Hepatocyte (in vitro differentiated cells): ENCODE measurements at regions not wholly inside any gene's neighbourhood (a gene's known extent, or its start where the extent isn't known, plus 50 kb on each side); places are given as distances from the start of the nearest gene placed in this dataset.
A peak's percentile ranks its signal among the peaks of the same experiment; 100 is the strongest.

Experiments used
- DNase-seq: peaks from one replicate; pipeline ENCODE4 v3.0.0-alpha.2; 2016; ENCODE audit warnings: low spot score
- H2AFZ ChIP-seq: fragments of 200-600 bp; sonication (generic); 2 replicates; pipeline ENCODE4 v1.6.0; 2016; ENCODE audit warnings: antibody characterized with exemption, mild to moderate bottlenecking
- H3K27ac ChIP-seq: fragments of 200-600 bp; sonication (generic); 2 replicates; pipeline ENCODE4 v1.5.1; 2016; ENCODE audit warnings: mild to moderate bottlenecking
- H3K27me3 ChIP-seq: fragments of 200-600 bp; sonication (generic); 2 replicates; pipeline ENCODE4 v1.6.1; 2016
- H3K36me3 ChIP-seq: fragments of 200-600 bp; sonication (generic); replicated peaks from 2 replicates; pipeline ENCODE4 v1.5.1; 2016; ENCODE audit warnings: low read depth; ENCODE audit not compliant: insufficient read depth
- H3K4me1 ChIP-seq: fragments of 200-600 bp; sonication (generic); 2 replicates; pipeline ENCODE4 v1.5.1; 2016; ENCODE audit warnings: mild to moderate bottlenecking, moderate library complexity; ENCODE audit not compliant: insufficient read depth
- H3K4me2 ChIP-seq: fragments of 200-600 bp; sonication (generic); 2 replicates; pipeline ENCODE4 v1.6.0; 2016
- H3K4me3 ChIP-seq: fragments of 200-600 bp; sonication (generic); 2 replicates; pipeline ENCODE4 v1.5.1; 2016; ENCODE audit warnings: mild to moderate bottlenecking
- H3K79me2 ChIP-seq: fragments of 200-600 bp; sonication (generic); 2 replicates; pipeline ENCODE4 v1.6.0; 2017; ENCODE audit warnings: mild to moderate bottlenecking
- H3K9me2 ChIP-seq: fragments of 200-600 bp; sonication (generic); replicated peaks from 2 replicates; pipeline ENCODE4 v1.6.0; 2017; ENCODE audit warnings: mild to moderate bottlenecking; ENCODE audit not compliant: insufficient read depth
- H3K9me3 ChIP-seq: fragments of 200-600 bp; sonication (generic); 2 replicates; pipeline ENCODE4 v1.5.1; 2016; ENCODE audit warnings: low read depth, mild to moderate bottlenecking
- H4K20me1 ChIP-seq: fragments of 200-600 bp; sonication (generic); 2 replicates; pipeline ENCODE4 v1.6.0; 2016; ENCODE audit warnings: mild to moderate bottlenecking; ENCODE audit not compliant: insufficient read depth, poor library complexity, severe bottlenecking
- CTCF ChIP-seq: fragments of 200-600 bp; sonication (generic); IDR thresholded peaks from 2 replicates; pipeline ENCODE4 v1.5.1; 2016; ENCODE audit warnings: antibody characterized with exemption, mild to moderate bottlenecking; ENCODE audit not compliant: poor library complexity
- EZH2 ChIP-seq: fragments of 200-600 bp; sonication (generic); IDR thresholded peaks from 2 replicates; pipeline ENCODE4 v1.6.1; 2016; ENCODE audit warnings: antibody characterized with exemption, mild to moderate bottlenecking, borderline replicate concordance
- EZH2phosphoT487 ChIP-seq: fragments of 200-600 bp; sonication (generic); IDR thresholded peaks from one replicate; pipeline ENCODE4 v1.6.1; 2018; ENCODE audit warnings: antibody characterized with exemption, mild to moderate bottlenecking, low read depth, moderate library complexity; ENCODE audit not compliant: unreplicated experiment, severe bottlenecking
- WGBS: methylation state at CpG from one replicate; pipeline ENCODE4 v1.1.6; 2016; ENCODE audit warnings: low lambda C conversion rate; ENCODE audit errors: missing lambda C conversion rate; 5-methylcytosine and 5-hydroxymethylcytosine counted together

- Histone ChIP-seq H3K9me2 (no peaks in the 10 kb centered on the region), H3K79me2 (no peaks in the 10 kb centered on the region), H3K4me3 (no peak overlapping the region), H2AFZ (no peak overlapping the region), H4K20me1 (no peaks in the 10 kb centered on the region), H3K4me2 (no peak overlapping the region), H3K36me3 (no peaks in the 10 kb centered on the region), H3K9me3 (no peaks in the 10 kb centered on the region), H3K27me3 (no peaks in the 10 kb centered on the region), H3K4me1 (no peaks in the 10 kb centered on the region), H3K27ac (no peak overlapping the region)
- no peak for DNase-seq
- TF ChIP-seq EZH2, result no peak
- TF ChIP-seq CTCF, result no peak
- no peak for TF ChIP-seq EZH2phosphoT487
- WGBS, result 94% methylated on average over 1 of the region's 1 CpG
Observed at GRCh38 chr6:144479991-144480390, 194.9 kb downstream of the UTRN start.

- no peaks in the 10 kb centered on the region for H3K79me2 ChIP-seq
- H3K9me3 ChIP-seq, result no peaks in the 10 kb centered on the region
- no peaks in the 10 kb centered on the region for H3K9me2 ChIP-seq
- no peaks in the 10 kb centered on the region for H4K20me1 ChIP-seq
- H3K36me3 ChIP-seq, result no peaks in the 10 kb centered on the region
- H3K4me3 ChIP-seq, result no peak overlapping the region
- TF ChIP-seq EZH2 (no peak), EZH2phosphoT487 (no peak), CTCF (no peak)
- H3K4me2 ChIP-seq, result no peak overlapping the region
- H3K27ac ChIP-seq, result no peak overlapping the region
- H3K27me3 ChIP-seq, result no peaks in the 10 kb centered on the region
- H2AFZ ChIP-seq, result no peak overlapping the region
- DNase-seq, result no peak
- no peaks in the 10 kb centered on the region for H3K4me1 ChIP-seq
- WGBS, result 86% methylated on average over 5 of the region's 5 CpGs
Observed at GRCh38 chr6:144480473-144480872, 195.3 kb downstream of the UTRN start.

GRCh38 chr6:144481527-144481926 lies 196.4 kb downstream of the UTRN start:
- no peak for DNase-seq
- H4K20me1 ChIP-seq, result no peaks in the 10 kb centered on the region
- H3K36me3 ChIP-seq, result no peaks in the 10 kb centered on the region
- H2AFZ ChIP-seq, result no peak overlapping the region
- H3K9me2 ChIP-seq, result no peaks in the 10 kb centered on the region
- no peaks in the 10 kb centered on the region for H3K9me3 ChIP-seq
- H3K4me2 ChIP-seq, result no peak overlapping the region
- no peak overlapping the region for H3K4me3 ChIP-seq
- H3K27ac ChIP-seq, result no peak overlapping the region
- H3K4me1 ChIP-seq, result no peaks in the 10 kb centered on the region
- TF ChIP-seq EZH2phosphoT487, result no peak
- TF ChIP-seq CTCF, result no peak
- no peak for TF ChIP-seq EZH2
- no peaks in the 10 kb centered on the region for H3K27me3 ChIP-seq
- WGBS, result 75% methylated on average over 6 of the region's 6 CpGs
- no peaks in the 10 kb centered on the region for H3K79me2 ChIP-seq

- H3K27ac ChIP-seq, result no peak overlapping the region
- 31% methylated on average over 4 of the region's 4 CpGs for WGBS
- no peaks in the 10 kb centered on the region for H3K79me2 ChIP-seq
- no peaks in the 10 kb centered on the region for H3K9me2 ChIP-seq
- H2AFZ ChIP-seq, result no peak overlapping the region
- no peak overlapping the region for H3K4me2 ChIP-seq
- H3K36me3 ChIP-seq, result no peaks in the 10 kb centered on the region
- H4K20me1 ChIP-seq, result no peaks in the 10 kb centered on the region
- TF ChIP-seq EZH2 (no peak), CTCF (peak; percentile 86), EZH2phosphoT487 (no peak)
- peak; percentile 85 for DNase-seq
- H3K9me3 ChIP-seq, result no peaks in the 10 kb centered on the region
- no peaks in the 10 kb centered on the region for H3K27me3 ChIP-seq
- no peak overlapping the region for H3K4me3 ChIP-seq
- H3K4me1 ChIP-seq, result no peaks in the 10 kb centered on the region
Observed at GRCh38 chr6:144482142-144482541, 197.0 kb downstream of the UTRN start.
